IMR-90 (cell line): ENCODE measurements at regions not wholly inside any gene's neighbourhood (a gene's known extent, or its start where the extent isn't known, plus 50 kb on each side); places are given as distances from the start of the nearest gene placed in this dataset.

Experiments
- ATAC-seq: fragments of 200-7000 bp; cut with Tn5 transposase; 2 replicates; pipeline ENCODE4 v1.9.1; 2020; ENCODE audit warnings: low read depth, mild to moderate bottlenecking, moderate library complexity
- BruUV-seq: library from RNA; stranded (reverse); fragments of 400-500 nt; replicated peaks from 2 replicates; lab custom pipeline; 2021; lab: Mats Ljungman, UMichigan
- CTCF ChIA-PET: fragments of 300-600 bp; formaldehyde crosslinking; extraction: SDS; loops from one replicate; lab custom pipeline; 2021; ENCODE audit warnings: antibody characterized with exemption; lab: Yijun Ruan, JAX
- POLR2A ChIA-PET: fragments of 300-600 bp; sonication (Branson Sonifier 250); formaldehyde crosslinking; loops from one replicate; lab custom pipeline; 2022; ENCODE audit warnings: antibody characterized with exemption; ENCODE audit not compliant: unreplicated experiment; lab: Charles Lee
- DNase-seq: peaks from one replicate; pipeline ENCODE4 v3.0.0; 2013
- H2AFZ ChIP-seq: replicated peaks from 2 replicates; pipeline ENCODE3; 2013; ENCODE audit warnings: low read length, mild to moderate bottlenecking; ENCODE audit not compliant: poor library complexity
- H2AK5ac ChIP-seq: 2 replicates; pipeline ENCODE4 v1.6.1; 2013; ENCODE audit warnings: low read depth, low read length, inconsistent platforms
- H2AK9ac ChIP-seq: replicated peaks from 2 replicates; pipeline ENCODE3; 2013; ENCODE audit warnings: mild to moderate bottlenecking, low read depth, low read length, moderate library complexity; ENCODE audit not compliant: poor library complexity
- H2BK120ac ChIP-seq: 2 replicates; pipeline ENCODE4 v1.6.1; 2013; ENCODE audit warnings: low read depth, low read length, inconsistent platforms
- H2BK15ac ChIP-seq: 3 replicates; pipeline ENCODE4 v1.6.1; 2013; ENCODE audit warnings: low read depth, low read length, inconsistent platforms
- H2BK20ac ChIP-seq: 2 replicates; pipeline ENCODE4 v1.6.1; 2013; ENCODE audit warnings: low read depth, mild to moderate bottlenecking, inconsistent platforms, low read length, moderate library complexity
- H2BK5ac ChIP-seq: 2 replicates; pipeline ENCODE4 v1.6.1; 2013; ENCODE audit warnings: mild to moderate bottlenecking, low read depth, low read length, inconsistent platforms; ENCODE audit not compliant: poor library complexity, severe bottlenecking
- H3K14ac ChIP-seq: replicated peaks from 2 replicates; pipeline ENCODE4 v1.6.1; 2013; ENCODE audit warnings: low read depth, low read length, inconsistent platforms
- H3K18ac ChIP-seq: 2 replicates; pipeline ENCODE4 v1.6.1; 2013; ENCODE audit warnings: low read depth, low read length, control low read depth
- H3K23ac ChIP-seq: 2 replicates; pipeline ENCODE4 v1.6.1; 2013; ENCODE audit warnings: low read depth, low read length, inconsistent platforms
- H3K27ac ChIP-seq: 2 replicates; pipeline ENCODE4 v1.5.1; 2013; ENCODE audit warnings: mild to moderate bottlenecking, control low read depth, low read length; ENCODE audit not compliant: insufficient read depth
- H3K27me3 ChIP-seq: 2 replicates; pipeline ENCODE4 v1.6.1; 2013; ENCODE audit warnings: low read length; ENCODE audit not compliant: control insufficient read depth, insufficient read depth
- H3K36me3 ChIP-seq: 2 replicates; pipeline ENCODE4 v1.6.1; 2013; ENCODE audit warnings: low read length, mixed read lengths; ENCODE audit not compliant: control insufficient read depth, insufficient read depth
- H3K4ac ChIP-seq: 2 replicates; pipeline ENCODE4 v1.6.1; 2013; ENCODE audit warnings: low read depth, low read length, inconsistent platforms
- H3K4me1 ChIP-seq: 2 replicates; pipeline ENCODE4 v1.6.1; 2013; ENCODE audit warnings: low read length, mixed read lengths; ENCODE audit not compliant: control insufficient read depth, insufficient read depth
- H3K4me2 ChIP-seq: 2 replicates; pipeline ENCODE4 v1.6.1; 2013; ENCODE audit warnings: low read depth, mild to moderate bottlenecking, control low read depth, low read length, moderate library complexity
- H3K4me3 ChIP-seq: 2 replicates; pipeline ENCODE4 v1.5.1; 2013; ENCODE audit warnings: low read depth, mild to moderate bottlenecking, control low read depth, low read length, moderate library complexity; ENCODE audit not compliant: insufficient read depth
- H3K56ac ChIP-seq: 2 replicates; pipeline ENCODE4 v1.6.1; 2013; ENCODE audit warnings: low read length, inconsistent platforms; ENCODE audit not compliant: insufficient read depth; ENCODE audit errors: extremely low read depth
- H3K79me1 ChIP-seq, 2 experiments: 2 replicates each; pipeline ENCODE4 v1.6.1; 2013; ENCODE audit warnings: low read length in 2 of 2, inconsistent platforms in 1 of 2, low read depth in 1 of 2
- H3K9ac ChIP-seq: 2 replicates; pipeline ENCODE4 v1.6.1; 2013; ENCODE audit warnings: low read depth, low read length, control low read depth
- H3K9me1 ChIP-seq: 2 replicates; pipeline ENCODE4 v1.6.1; 2013; ENCODE audit warnings: low read length, inconsistent platforms; ENCODE audit not compliant: insufficient read depth
- H3K9me3 ChIP-seq: 2 replicates; pipeline ENCODE4 v1.6.1; 2013; ENCODE audit warnings: low read length; ENCODE audit not compliant: control insufficient read depth, insufficient read depth
- H4K20me1 ChIP-seq: 2 replicates; pipeline ENCODE4 v1.6.1; 2013; ENCODE audit warnings: low read length, inconsistent platforms; ENCODE audit not compliant: insufficient read depth
- H4K5ac ChIP-seq: 2 replicates; pipeline ENCODE4 v1.6.1; 2013; ENCODE audit warnings: mild to moderate bottlenecking, low read depth, low read length, control low read depth
- H4K8ac ChIP-seq, 2 experiments: 2 replicates each; pipeline ENCODE4 v1.6.1; 2013; ENCODE audit warnings: low read depth in 2 of 2, low read length in 2 of 2, control low read depth in 1 of 2, inconsistent platforms in 1 of 2
- H4K91ac ChIP-seq: 2 replicates; pipeline ENCODE4 v1.6.1; 2013; ENCODE audit warnings: low read depth, low read length, inconsistent platforms; ENCODE audit not compliant: insufficient read depth
- BHLHE40 ChIP-seq: fragments of 150-350 bp; IDR thresholded peaks from 2 replicates; pipeline ENCODE4 v1.6.1; 2016; ENCODE audit warnings: mild to moderate bottlenecking, low read depth, low read length
- CEBPB ChIP-seq: IDR thresholded peaks from 2 replicates; pipeline ENCODE4 v1.6.1; 2012; ENCODE audit warnings: low read depth, low read length, improper control_type of control experiment
- CHD1 ChIP-seq: IDR thresholded peaks from 2 replicates; pipeline ENCODE4 v1.6.1; 2012; ENCODE audit warnings: low read depth, low read length, improper control_type of control experiment
- MAZ ChIP-seq: IDR thresholded peaks from 2 replicates; pipeline ENCODE4 v1.6.1; 2012; ENCODE audit warnings: low read depth, mild to moderate bottlenecking, low read length, improper control_type of control experiment, moderate library complexity, borderline replicate concordance
- MXI1 ChIP-seq: IDR thresholded peaks from 2 replicates; pipeline ENCODE4 v1.6.1; 2012; ENCODE audit warnings: low read depth, mild to moderate bottlenecking, low read length, moderate library complexity, borderline replicate concordance
- NFE2L2 ChIP-seq: fragments of 150-350 bp; IDR thresholded peaks from 2 replicates; pipeline ENCODE4 v1.6.1; 2016; ENCODE audit warnings: low read depth, mild to moderate bottlenecking, low read length
- RAD21 ChIP-seq: IDR thresholded peaks from 2 replicates; pipeline ENCODE4 v1.6.1; 2012; ENCODE audit warnings: low read length, improper control_type of control experiment
- RCOR1 ChIP-seq: IDR thresholded peaks from 2 replicates; pipeline ENCODE4 v1.6.1; 2012; ENCODE audit warnings: mild to moderate bottlenecking, low read length, improper control_type of control experiment; ENCODE audit not compliant: insufficient replicate concordance
- RFX5 ChIP-seq: IDR thresholded peaks from 2 replicates; pipeline ENCODE4 v1.8.0; 2012; ENCODE audit warnings: low read depth, mild to moderate bottlenecking, low read length, moderate library complexity
- WGBS, 2 experiments: methylation state at CpG; one replicate each; pipeline versions ENCODE4 v1.1.5 to v1.1.7; 2013; ENCODE audit warnings: missing lambda C conversion rate in 2 of 2; ENCODE audit not compliant: insufficient read length in 1 of 2; ENCODE audit errors: extremely low coverage in 2 of 2; 5-methylcytosine and 5-hydroxymethylcytosine counted together
- dilution Hi-C: fragments of 300-500 bp; cut with HindIII; formaldehyde crosslinking; loops from one replicate; pipeline ENCODE4 v1.14.3; 2018; ENCODE audit warnings: low sequenced_read_pairs; ENCODE audit not compliant: unreplicated experiment
- in situ Hi-C: fragments of 300-500 bp; cut with MboI; formaldehyde crosslinking; loops from 3 replicates; pipeline ENCODE4 v1.14.3; 2019; ENCODE audit warnings: low sequenced_read_pairs, inconsistent platforms, mixed read lengths
- intact Hi-C: fragments of 100-400 bp; cut with micrococcal nuclease; formaldehyde crosslinking; loops from 2 replicates; pipeline ENCODE4 v1.10.0; 2022
- TF ChIP-seq, protein P1 (sequence below): conservative IDR thresholded peaks from 2 replicates; pipeline ENCODE4 v1.5.1; 2012; ENCODE audit warnings: mild to moderate bottlenecking, low read depth, low read length, improper control_type of control experiment
- TF ChIP-seq, protein P2 (sequence below): fragments of 150-350 bp; IDR thresholded peaks from 2 replicates; pipeline ENCODE4 v1.6.1; 2017; ENCODE audit warnings: mild to moderate bottlenecking, antibody characterized with exemption, low read length, low read depth

DNA sequence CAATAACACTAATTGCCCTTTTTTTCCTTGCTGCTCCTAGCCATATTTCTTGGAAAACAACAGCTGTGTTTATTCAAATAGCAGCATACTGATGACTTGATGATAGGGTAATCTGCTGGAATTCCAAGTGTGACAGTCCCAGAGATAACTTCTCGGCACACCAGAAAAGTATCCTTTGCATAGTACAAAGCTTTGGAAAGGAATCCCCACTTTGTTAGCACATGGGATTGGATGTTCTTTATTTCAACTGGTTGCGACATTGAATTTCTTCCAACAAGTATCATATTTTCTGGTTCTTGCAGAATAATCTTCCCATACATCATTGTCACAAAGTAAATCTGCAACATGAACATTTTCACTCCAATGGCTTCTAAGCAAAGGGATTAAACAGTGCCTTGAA is 445.8 kb upstream of the ACVR2A start:
- no peak overlapping the region for H3K23ac ChIP-seq
- intact Hi-C loops: no loop called here

More for the DNA sequence above, 445.8 kb upstream of the ACVR2A start:
- no peak overlapping the region for H2BK5ac ChIP-seq
- no peak overlapping the region for H3K4me3 ChIP-seq
- in situ Hi-C loops (no loop called here), dilution Hi-C loops (no loop called here)
- no peak overlapping the region for H3K27ac ChIP-seq
- H3K4ac ChIP-seq: no peak overlapping the region
- H4K20me1 ChIP-seq: no peaks in the 10 kb centered on the region
- H3K9ac ChIP-seq: no peak overlapping the region
- H3K9me3 ChIP-seq: no peaks in the 10 kb centered on the region
- no TSS peak for BruUV-seq
- no peak for ATAC-seq
- no peak overlapping the region for H3K4me2 ChIP-seq
- H4K91ac ChIP-seq: no peak overlapping the region
- H2BK15ac ChIP-seq: no peak overlapping the region
- no peak overlapping the region for H2BK120ac ChIP-seq
- ChIA-PET POLR2A (no interaction called here), CTCF (no interaction called here)
- no peak overlapping the region for H2BK20ac ChIP-seq
- H3K56ac ChIP-seq: no peak overlapping the region
- no peaks in the 10 kb centered on the region for H3K36me3 ChIP-seq
- no peaks in the 10 kb centered on the region for H3K9me1 ChIP-seq
- no peaks in the 10 kb centered on the region for H3K79me1 ChIP-seq
- no peak overlapping the region for H2AFZ ChIP-seq
- H3K18ac ChIP-seq: no peak overlapping the region
- H2AK9ac ChIP-seq: no peak overlapping the region
- no peak overlapping the region for H2AK5ac ChIP-seq
- H3K14ac ChIP-seq: no peak overlapping the region
- 17% methylated on average over 1 of the region's 2 CpGs; no CpG with 5 or more reads in 1 of the 2 experiments for WGBS, 2 experiments
- DNase-seq: no peak
- H4K8ac ChIP-seq: no peak overlapping the region
- H3K27me3 ChIP-seq: no peaks in the 10 kb centered on the region
- no peak for TF ChIP-seq RFX5
- TF ChIP-seq, protein P1, sequence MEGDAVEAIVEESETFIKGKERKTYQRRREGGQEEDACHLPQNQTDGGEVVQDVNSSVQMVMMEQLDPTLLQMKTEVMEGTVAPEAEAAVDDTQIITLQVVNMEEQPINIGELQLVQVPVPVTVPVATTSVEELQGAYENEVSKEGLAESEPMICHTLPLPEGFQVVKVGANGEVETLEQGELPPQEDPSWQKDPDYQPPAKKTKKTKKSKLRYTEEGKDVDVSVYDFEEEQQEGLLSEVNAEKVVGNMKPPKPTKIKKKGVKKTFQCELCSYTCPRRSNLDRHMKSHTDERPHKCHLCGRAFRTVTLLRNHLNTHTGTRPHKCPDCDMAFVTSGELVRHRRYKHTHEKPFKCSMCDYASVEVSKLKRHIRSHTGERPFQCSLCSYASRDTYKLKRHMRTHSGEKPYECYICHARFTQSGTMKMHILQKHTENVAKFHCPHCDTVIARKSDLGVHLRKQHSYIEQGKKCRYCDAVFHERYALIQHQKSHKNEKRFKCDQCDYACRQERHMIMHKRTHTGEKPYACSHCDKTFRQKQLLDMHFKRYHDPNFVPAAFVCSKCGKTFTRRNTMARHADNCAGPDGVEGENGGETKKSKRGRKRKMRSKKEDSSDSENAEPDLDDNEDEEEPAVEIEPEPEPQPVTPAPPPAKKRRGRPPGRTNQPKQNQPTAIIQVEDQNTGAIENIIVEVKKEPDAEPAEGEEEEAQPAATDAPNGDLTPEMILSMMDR: no peak
- no peak for TF ChIP-seq MXI1
- no peak for TF ChIP-seq NFE2L2
- TF ChIP-seq CHD1: no peak
- TF ChIP-seq, protein P2, sequence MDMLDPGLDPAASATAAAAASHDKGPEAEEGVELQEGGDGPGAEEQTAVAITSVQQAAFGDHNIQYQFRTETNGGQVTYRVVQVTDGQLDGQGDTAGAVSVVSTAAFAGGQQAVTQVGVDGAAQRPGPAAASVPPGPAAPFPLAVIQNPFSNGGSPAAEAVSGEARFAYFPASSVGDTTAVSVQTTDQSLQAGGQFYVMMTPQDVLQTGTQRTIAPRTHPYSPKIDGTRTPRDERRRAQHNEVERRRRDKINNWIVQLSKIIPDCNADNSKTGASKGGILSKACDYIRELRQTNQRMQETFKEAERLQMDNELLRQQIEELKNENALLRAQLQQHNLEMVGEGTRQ: no peak
- TF ChIP-seq BHLHE40: no peak
- TF ChIP-seq RAD21: no peak
- no peak for TF ChIP-seq MAZ
- no peak for TF ChIP-seq CEBPB
- TF ChIP-seq RCOR1: no peak
- H3K4me1 ChIP-seq: no peaks in the 10 kb centered on the region
- H4K5ac ChIP-seq: no peak overlapping the region
